ENCODE measurements at regions not wholly inside any gene's neighbourhood (a gene's known extent, or its start where the extent isn't known, plus 50 kb on each side); places are given as distances from the start of the nearest gene placed in this dataset.
A peak's percentile ranks its signal among the peaks of the same experiment; 100 is the strongest.

- in situ Hi-C loops (cut with HindIII; ENCODE audit: extremely low pct_ligation_motif_present, low pct_unique_long_range_greater_than_20kb): loop anchor here (5.0 kb wide), 2 partner anchors 36 to 69 kb away; partner anchors contain the start of gene BZW1
- no peak for FAIRE-seq
Measured at GRCh38 chr2:200743042-200743676, 68.6 kb upstream of the BZW1 start.

More at GRCh38 chr2:200743042-200743676, 68.6 kb upstream of the BZW1 start:
- Histone ChIP-seq H3K36me3 (replicated peaks in 1 of 2; ENCODE audit: control insufficient read depth in 1 of 2, insufficient read depth in 2 of 2, low read length in 2 of 2) (no peaks in the 10 kb centered on the region), H3K27me3 (ENCODE audit: control insufficient read depth in 1 of 2, insufficient read depth in 2 of 2, low read length in 2 of 2) (peaks cover 0 to 16% of the 10 kb centered on the region in 2 experiments; a peak in 2 of 5 replicates), H3K4me2 (ENCODE audit: low read depth, low read length) (no peak overlapping the region), H3K4me1 (ENCODE audit: insufficient read depth, low read length) (peaks cover 56% of the 10 kb centered on the region), H3K27ac (ENCODE audit: extremely low read length, insufficient read depth, low read length) (no peak overlapping the region), H3K9me3 (ENCODE audit: low read length) (no peaks in the 10 kb centered on the region), H4K20me1 (ENCODE audit: insufficient read depth, low read length) (no peaks in the 10 kb centered on the region), H3K79me2 (ENCODE audit: insufficient read depth, low read length) (no peaks in the 10 kb centered on the region), H2AFZ (ENCODE audit: low read length) (no peak overlapping the region), H3K4me3 (replicated peaks in 1 of 3; ENCODE audit: insufficient read depth in 1 of 3, low read depth in 2 of 3, low read length in 3 of 3) (no peak overlapping the region), H3K9ac (ENCODE audit: insufficient read depth, low read depth, low read length) (no peak overlapping the region)
- WGBS (ENCODE audit: low lambda C conversion rate): 88% methylated on average over 10 of the region's 10 CpGs
- intact Hi-C loops (cut with micrococcal nuclease; ENCODE audit: unreplicated experiment): loop anchor here (10.0 kb wide), 1 partner anchor 142 kb away; the partner anchor contains the start of genes NIF3L1 and PPIL3
- ChIA-PET POLR2A (interaction anchor here (1.1 to 5.0 kb wide), 5 partner anchors 14 to 121 kb away, joined by 3 to 53 read pairs (median 6); partner anchors contain the start of genes BZW1 and CLK1), CTCF (ENCODE audit: low intra/inter-chr PET ratio, low total read pairs) (no interaction called here)
- TF ChIP-seq MTA1 (CRISPR knock-in tag; IDR thresholded peaks at IDR 0.05; ENCODE audit: borderline replicate concordance): 0 out of 2 replicates have a peak, but pooled peaks have one; percentile 22
- TF ChIP-seq NFYC (CRISPR knock-in tag; IDR thresholded peaks at IDR 0.05): no peak
- TF ChIP-seq, protein P1, sequence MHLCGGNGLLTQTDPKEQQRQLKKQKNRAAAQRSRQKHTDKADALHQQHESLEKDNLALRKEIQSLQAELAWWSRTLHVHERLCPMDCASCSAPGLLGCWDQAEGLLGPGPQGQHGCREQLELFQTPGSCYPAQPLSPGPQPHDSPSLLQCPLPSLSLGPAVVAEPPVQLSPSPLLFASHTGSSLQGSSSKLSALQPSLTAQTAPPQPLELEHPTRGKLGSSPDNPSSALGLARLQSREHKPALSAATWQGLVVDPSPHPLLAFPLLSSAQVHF (CRISPR knock-in tag; IDR thresholded peaks at IDR 0.05): no peak
- no peak for TF ChIP-seq ZUFSP (CRISPR knock-in tag; IDR thresholded peaks at IDR 0.05; ENCODE audit: borderline replicate concordance)
- no peak for TF ChIP-seq ZNF564 (CRISPR knock-in tag; IDR thresholded peaks at IDR 0.05)
- no peak for TF ChIP-seq TMF1 (CRISPR knock-in tag; IDR thresholded peaks at IDR 0.05; ENCODE audit: low read depth)
- peak; percentile 4 for TF ChIP-seq ZNF883 (CRISPR knock-in tag; IDR thresholded peaks at IDR 0.05; ENCODE audit: not compliant biosample characterization)
- ATAC-seq: no peak
- no peak for DNase-seq (ENCODE audit: low spot score)
- BruUV-seq (replicated peaks): no TSS peak

Data from HepG2 (cell line).